Loucy (cell line): ENCODE measurements at regions not wholly inside any gene's neighbourhood (a gene's known extent, or its start where the extent isn't known, plus 50 kb on each side); places are given as distances from the start of the nearest gene placed in this dataset.

Source experiments
- H2AFZ ChIP-seq: fragments of 200-600 bp; sonication (generic); 2 replicates; pipeline ENCODE4 v1.6.0; 2016; ENCODE audit warnings: antibody characterized with exemption, mild to moderate bottlenecking, low read length, moderate library complexity
- H3F3A ChIP-seq: fragments of 200-600 bp; 2 replicates; pipeline ENCODE4 v1.6.0; 2016; ENCODE audit warnings: antibody characterized with exemption, low read depth, mild to moderate bottlenecking
- H3K27me3 ChIP-seq: fragments of 200-600 bp; sonication (generic); 2 replicates; pipeline ENCODE4 v1.6.1; 2014; ENCODE audit warnings: low read length, mild to moderate bottlenecking; ENCODE audit not compliant: insufficient read depth, poor library complexity, severe bottlenecking
- H3K36me3 ChIP-seq: fragments of 200-600 bp; sonication (generic); 2 replicates; pipeline ENCODE4 v1.6.1; 2016; ENCODE audit warnings: low read length; ENCODE audit not compliant: insufficient read depth
- H3K4me1 ChIP-seq: fragments of 200-600 bp; sonication (generic); 2 replicates; pipeline ENCODE4 v1.5.1; 2014; ENCODE audit warnings: low read length, mild to moderate bottlenecking; ENCODE audit not compliant: insufficient read depth, poor library complexity, severe bottlenecking
- H3K4me2 ChIP-seq: fragments of 200-600 bp; sonication (generic); 2 replicates; pipeline ENCODE4 v1.6.0; 2014; ENCODE audit warnings: antibody characterized with exemption, low read length, low read depth, mild to moderate bottlenecking; ENCODE audit not compliant: poor library complexity, severe bottlenecking
- H3K4me3 ChIP-seq: fragments of 200-600 bp; sonication (generic); 2 replicates; pipeline ENCODE4 v1.5.1; 2014; ENCODE audit warnings: low read length, mild to moderate bottlenecking, mixed read lengths; ENCODE audit not compliant: poor library complexity, severe bottlenecking
- H3K79me2 ChIP-seq: fragments of 200-600 bp; sonication (generic); 2 replicates; pipeline ENCODE4 v1.6.1; 2014; ENCODE audit warnings: low read length; ENCODE audit not compliant: insufficient read depth
- H3K9ac ChIP-seq: fragments of 200-600 bp; sonication (generic); 2 replicates; pipeline ENCODE4 v1.6.0; 2014; ENCODE audit warnings: mild to moderate bottlenecking, low read depth, low read length, moderate library complexity; ENCODE audit not compliant: poor library complexity, severe bottlenecking
- H3K9me2 ChIP-seq: fragments of 200-600 bp; sonication (generic); replicated peaks from 2 replicates; pipeline ENCODE4 v1.6.1; 2016; ENCODE audit warnings: low read depth, low read length, mixed read lengths
- H3K9me3 ChIP-seq: fragments of 200-600 bp; sonication (generic); 2 replicates; pipeline ENCODE4 v1.6.1; 2014; ENCODE audit warnings: mild to moderate bottlenecking, antibody characterized with exemption, low read length, low read depth; ENCODE audit not compliant: insufficient read depth
- H4K20me1 ChIP-seq: fragments of 200-600 bp; sonication (generic); 2 replicates; pipeline ENCODE4 v1.6.0; 2014; ENCODE audit warnings: antibody characterized with exemption, low read length, mild to moderate bottlenecking; ENCODE audit not compliant: insufficient read depth, poor library complexity, severe bottlenecking
- EZH2phosphoT487 ChIP-seq: fragments of 200-600 bp; IDR thresholded peaks from 2 replicates; pipeline ENCODE4 v1.6.1; 2018; ENCODE audit warnings: antibody characterized with exemption, mild to moderate bottlenecking, moderate library complexity, borderline replicate concordance
- TF ChIP-seq, protein P1 (sequence below): fragments of 200-600 bp; sonication (generic); conservative IDR thresholded peaks from 2 replicates; pipeline ENCODE4 v1.5.1; 2014; ENCODE audit warnings: mild to moderate bottlenecking, antibody characterized with exemption, low read length

DNA sequence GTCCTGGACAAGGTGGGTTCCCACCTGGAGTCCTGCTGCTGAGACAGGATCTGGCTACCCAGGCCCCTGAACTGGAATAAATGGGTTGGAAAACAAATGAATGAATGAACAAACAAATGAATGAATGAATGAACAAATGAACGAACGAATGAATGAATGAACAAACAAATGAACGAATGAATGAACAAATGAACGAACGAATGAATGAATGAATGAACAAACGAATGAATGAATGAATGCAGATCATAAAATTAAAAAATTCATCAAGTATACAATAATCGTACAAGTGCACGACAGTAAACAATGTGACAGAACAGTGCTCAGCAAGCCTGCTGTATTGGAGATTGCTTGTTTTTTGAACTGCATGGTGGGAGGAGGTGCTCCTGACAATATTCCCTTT, 2097.1 kb downstream of the MAT2B start:
- Histone ChIP-seq H3K4me3 (no peak overlapping the region), H3K4me1 (no peaks in the 10 kb centered on the region), H3K9ac (no peak overlapping the region), H3K79me2 (no peaks in the 10 kb centered on the region), H2AFZ (no peak overlapping the region), H3K27me3 (no peaks in the 10 kb centered on the region), H3K36me3 (no peaks in the 10 kb centered on the region), H4K20me1 (no peaks in the 10 kb centered on the region), H3K9me2 (no peaks in the 10 kb centered on the region), H3F3A (no peaks in the 10 kb centered on the region), H3K9me3 (no peaks in the 10 kb centered on the region), H3K4me2 (no peak overlapping the region)
- no peak for TF ChIP-seq EZH2phosphoT487
- TF ChIP-seq, protein P1, sequence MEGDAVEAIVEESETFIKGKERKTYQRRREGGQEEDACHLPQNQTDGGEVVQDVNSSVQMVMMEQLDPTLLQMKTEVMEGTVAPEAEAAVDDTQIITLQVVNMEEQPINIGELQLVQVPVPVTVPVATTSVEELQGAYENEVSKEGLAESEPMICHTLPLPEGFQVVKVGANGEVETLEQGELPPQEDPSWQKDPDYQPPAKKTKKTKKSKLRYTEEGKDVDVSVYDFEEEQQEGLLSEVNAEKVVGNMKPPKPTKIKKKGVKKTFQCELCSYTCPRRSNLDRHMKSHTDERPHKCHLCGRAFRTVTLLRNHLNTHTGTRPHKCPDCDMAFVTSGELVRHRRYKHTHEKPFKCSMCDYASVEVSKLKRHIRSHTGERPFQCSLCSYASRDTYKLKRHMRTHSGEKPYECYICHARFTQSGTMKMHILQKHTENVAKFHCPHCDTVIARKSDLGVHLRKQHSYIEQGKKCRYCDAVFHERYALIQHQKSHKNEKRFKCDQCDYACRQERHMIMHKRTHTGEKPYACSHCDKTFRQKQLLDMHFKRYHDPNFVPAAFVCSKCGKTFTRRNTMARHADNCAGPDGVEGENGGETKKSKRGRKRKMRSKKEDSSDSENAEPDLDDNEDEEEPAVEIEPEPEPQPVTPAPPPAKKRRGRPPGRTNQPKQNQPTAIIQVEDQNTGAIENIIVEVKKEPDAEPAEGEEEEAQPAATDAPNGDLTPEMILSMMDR: no peak

DNA sequence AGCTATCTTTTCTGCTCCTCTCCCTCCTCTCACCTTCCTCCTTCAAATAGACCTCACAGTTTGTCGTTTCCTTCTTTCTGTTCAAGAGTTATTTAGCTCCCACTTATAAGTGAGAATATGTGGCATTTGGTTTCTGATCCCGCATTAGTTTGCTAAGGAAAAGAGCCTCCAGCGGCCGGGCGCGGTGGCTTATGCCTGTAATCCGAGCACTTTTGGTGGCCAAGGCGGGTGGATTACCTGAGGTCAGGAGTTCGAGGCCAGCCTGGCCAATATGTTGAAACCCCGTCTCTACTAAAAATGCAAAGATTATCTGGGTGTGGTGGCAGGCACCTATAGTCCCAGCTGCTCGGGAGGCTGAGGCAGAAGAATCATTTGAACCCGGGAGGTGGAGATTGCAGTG, 2101.6 kb downstream of the MAT2B start:
- H3K4me3 ChIP-seq: no peak overlapping the region
- no peaks in the 10 kb centered on the region for H3K79me2 ChIP-seq
- H3K9me3 ChIP-seq: no peaks in the 10 kb centered on the region
- no peaks in the 10 kb centered on the region for H3K4me1 ChIP-seq
- no peaks in the 10 kb centered on the region for H3F3A ChIP-seq
- H3K9me2 ChIP-seq: no peaks in the 10 kb centered on the region
- no peak overlapping the region for H3K4me2 ChIP-seq
- no peak overlapping the region for H3K9ac ChIP-seq
- H2AFZ ChIP-seq: no peak overlapping the region
- no peaks in the 10 kb centered on the region for H3K27me3 ChIP-seq
- no peak for TF ChIP-seq EZH2phosphoT487
- TF ChIP-seq, protein P1: no peak
- H3K36me3 ChIP-seq: no peaks in the 10 kb centered on the region
- no peaks in the 10 kb centered on the region for H4K20me1 ChIP-seq

DNA sequence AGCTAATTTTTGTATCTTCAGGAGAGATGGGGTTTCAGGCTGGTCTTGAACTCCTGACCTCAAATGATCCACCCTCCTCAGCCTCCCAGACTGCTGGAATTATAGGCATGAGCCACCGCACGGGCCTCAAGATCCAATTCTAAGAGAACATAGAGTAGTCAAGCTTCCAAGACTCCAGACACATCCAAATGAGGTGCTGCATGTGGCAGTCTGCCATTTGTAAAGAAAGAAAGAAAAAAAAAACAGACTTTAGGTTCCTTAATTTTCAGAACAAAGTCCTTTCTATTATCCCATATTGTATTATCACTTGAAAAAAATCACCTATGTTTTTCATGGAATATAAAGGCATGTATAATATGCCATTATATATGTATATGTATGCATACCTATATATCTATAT, 2104.5 kb downstream of the MAT2B start:
- Histone ChIP-seq H3K4me1 (no peaks in the 10 kb centered on the region), H3F3A (no peaks in the 10 kb centered on the region), H3K9ac (no peak overlapping the region), H2AFZ (no peak overlapping the region), H3K9me3 (no peaks in the 10 kb centered on the region), H3K27me3 (no peaks in the 10 kb centered on the region), H3K9me2 (no peaks in the 10 kb centered on the region), H4K20me1 (no peaks in the 10 kb centered on the region), H3K4me3 (no peak overlapping the region), H3K4me2 (no peak overlapping the region), H3K36me3 (no peaks in the 10 kb centered on the region), H3K79me2 (no peaks in the 10 kb centered on the region)
- TF ChIP-seq EZH2phosphoT487: no peak
- TF ChIP-seq, protein P1: no peak
